ENCODE measurements at regions not wholly inside any gene's neighbourhood (a gene's known extent, or its start where the extent isn't known, plus 50 kb on each side); places are given as distances from the start of the nearest gene placed in this dataset.

DNA sequence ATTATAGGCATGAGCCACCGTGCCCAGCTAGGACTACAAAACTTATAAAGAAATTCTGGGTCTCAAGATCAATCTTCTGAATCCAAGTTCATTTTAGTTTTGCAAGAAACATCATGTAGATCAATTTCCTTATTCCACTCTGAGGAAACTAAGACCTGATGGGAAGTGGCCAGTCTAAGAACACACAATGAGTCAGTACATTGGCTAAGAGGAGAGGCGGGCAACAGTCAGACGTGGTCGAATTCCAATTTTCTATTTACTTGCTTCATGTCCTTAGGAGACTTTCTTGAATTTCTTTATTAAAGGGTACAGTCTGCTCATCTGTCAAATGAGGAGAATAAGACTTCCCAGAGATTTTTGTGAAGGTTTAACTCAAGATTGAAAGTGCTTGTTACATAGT, 432.1 kb upstream of the BRINP1 start:
- Histone ChIP-seq H3K36me3 (replicated peaks) (no peaks in the 10 kb centered on the region), H3K27ac (no peak overlapping the region), H3K27me3 (replicated peaks) (no peaks in the 10 kb centered on the region), H3K4me3 (ENCODE audit: low read depth, low read length) (no peak overlapping the region)
- in situ Hi-C loops (cut with HindIII; ENCODE audit: low pct_ligation_motif_present, low sequenced_read_pairs): no loop called here
- no peak for TF ChIP-seq CTCF (IDR thresholded peaks at IDR 0.05; ENCODE audit: low read depth, low read length, missing control alignments)
- DNase-seq: no peak

DNA sequence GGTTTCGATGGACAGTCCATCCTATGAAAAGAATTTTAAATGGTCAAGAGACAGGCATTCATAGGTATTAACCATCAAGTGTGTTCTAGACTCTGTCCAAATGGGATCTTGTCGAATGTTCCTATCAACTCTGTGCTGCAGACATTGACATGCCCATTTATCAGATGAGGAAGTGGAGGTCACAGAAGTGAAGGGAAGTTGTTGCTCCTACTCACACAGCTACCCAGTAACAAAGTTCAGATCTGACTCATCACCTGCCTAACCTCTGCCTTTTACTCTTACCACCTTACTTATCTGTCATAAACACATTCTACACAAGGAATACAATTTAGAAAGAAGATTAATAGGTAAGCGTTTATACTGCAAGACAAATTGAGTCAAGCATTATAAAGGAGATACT, 426.2 kb upstream of the BRINP1 start:
- in situ Hi-C loops (cut with HindIII; ENCODE audit: low pct_ligation_motif_present, low sequenced_read_pairs): no loop called here
- H3K27me3 ChIP-seq (replicated peaks): no peaks in the 10 kb centered on the region
- H3K4me3 ChIP-seq (ENCODE audit: low read depth, low read length): no peak overlapping the region
- TF ChIP-seq CTCF (IDR thresholded peaks at IDR 0.05; ENCODE audit: low read depth, low read length, missing control alignments): no peak
- H3K27ac ChIP-seq: no peak overlapping the region
- no peak for DNase-seq
- no peaks in the 10 kb centered on the region for H3K36me3 ChIP-seq (replicated peaks)

DNA sequence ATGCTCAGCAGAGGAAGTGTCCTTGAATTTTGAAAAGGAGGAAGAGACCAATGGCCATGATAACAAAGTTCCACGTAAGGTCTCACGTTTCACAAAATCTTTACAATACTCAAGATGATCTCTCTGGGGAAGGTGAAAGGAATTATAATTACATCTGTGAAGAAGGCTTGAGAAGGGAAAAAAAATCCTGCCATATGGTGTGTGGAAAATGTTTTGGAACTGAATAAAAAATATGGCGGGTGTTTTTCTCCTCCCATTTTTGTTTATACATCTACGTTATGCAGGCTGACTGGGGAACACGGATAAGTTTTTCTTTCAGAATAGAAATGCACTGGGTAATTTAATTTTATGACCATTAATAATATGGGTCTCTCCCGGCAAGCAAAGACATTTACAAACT, 425.6 kb upstream of the BRINP1 start:
- no peak for TF ChIP-seq CTCF (IDR thresholded peaks at IDR 0.05; ENCODE audit: low read depth, low read length, missing control alignments)
- no peaks in the 10 kb centered on the region for H3K36me3 ChIP-seq (replicated peaks)
- in situ Hi-C loops (cut with HindIII; ENCODE audit: low pct_ligation_motif_present, low sequenced_read_pairs): no loop called here
- H3K27ac ChIP-seq: no peak overlapping the region
- H3K4me3 ChIP-seq (ENCODE audit: low read depth, low read length): no peak overlapping the region
- H3K27me3 ChIP-seq (replicated peaks): no peaks in the 10 kb centered on the region
- DNase-seq: no peak

DNA sequence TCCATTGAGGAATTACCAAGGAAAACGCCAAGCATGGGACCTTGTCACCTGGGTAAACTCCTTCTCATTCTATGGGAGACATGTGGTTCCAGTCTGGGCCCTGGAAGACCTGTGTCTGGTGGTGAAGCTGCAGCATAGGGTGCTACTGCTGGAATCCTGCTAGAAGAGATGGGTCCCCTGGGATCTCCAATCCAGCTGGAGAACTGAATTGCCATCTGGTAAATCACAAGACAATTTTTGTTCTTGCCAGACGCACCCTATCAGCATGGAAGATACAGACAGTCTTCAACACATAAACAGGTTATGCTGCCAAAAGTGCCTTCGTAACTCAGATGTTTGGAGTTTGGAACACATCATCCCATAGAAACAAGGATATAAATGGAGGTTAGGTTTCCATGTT, 424.0 kb upstream of the BRINP1 start:
- no peak overlapping the region for H3K27ac ChIP-seq
- H3K36me3 ChIP-seq (replicated peaks): no peaks in the 10 kb centered on the region
- in situ Hi-C loops (cut with HindIII; ENCODE audit: low pct_ligation_motif_present, low sequenced_read_pairs): no loop called here
- DNase-seq: no peak
- no peaks in the 10 kb centered on the region for H3K27me3 ChIP-seq (replicated peaks)
- no peak for TF ChIP-seq CTCF (IDR thresholded peaks at IDR 0.05; ENCODE audit: low read depth, low read length, missing control alignments)
- no peak overlapping the region for H3K4me3 ChIP-seq (ENCODE audit: low read depth, low read length)

DNA sequence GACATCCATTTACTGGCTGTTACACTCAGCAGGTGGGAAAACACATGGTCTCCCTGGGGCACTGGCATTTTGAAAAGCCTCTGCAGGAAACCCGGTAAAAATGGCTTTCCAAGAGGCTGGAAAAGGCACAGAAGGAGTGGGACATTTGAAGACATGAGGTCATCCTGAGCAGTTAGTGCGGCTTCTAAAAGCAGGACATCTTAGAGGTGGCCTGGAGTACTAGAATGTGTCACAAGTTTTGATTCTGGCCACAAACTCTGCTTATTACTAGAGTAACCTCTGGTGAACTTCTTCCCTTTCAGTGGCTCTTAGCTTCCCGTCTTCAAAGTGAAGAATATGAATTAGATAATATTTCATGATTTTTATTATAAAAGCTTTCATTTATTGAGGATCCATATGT, 423.0 kb upstream of the BRINP1 start:
- in situ Hi-C loops (cut with HindIII; ENCODE audit: low pct_ligation_motif_present, low sequenced_read_pairs): no loop called here
- TF ChIP-seq CTCF (IDR thresholded peaks at IDR 0.05; ENCODE audit: low read depth, low read length, missing control alignments): no peak
- Histone ChIP-seq H3K27me3 (replicated peaks) (no peaks in the 10 kb centered on the region), H3K4me3 (ENCODE audit: low read depth, low read length) (no peak overlapping the region), H3K27ac (no peak overlapping the region), H3K36me3 (replicated peaks) (no peaks in the 10 kb centered on the region)
- no peak for DNase-seq

DNA sequence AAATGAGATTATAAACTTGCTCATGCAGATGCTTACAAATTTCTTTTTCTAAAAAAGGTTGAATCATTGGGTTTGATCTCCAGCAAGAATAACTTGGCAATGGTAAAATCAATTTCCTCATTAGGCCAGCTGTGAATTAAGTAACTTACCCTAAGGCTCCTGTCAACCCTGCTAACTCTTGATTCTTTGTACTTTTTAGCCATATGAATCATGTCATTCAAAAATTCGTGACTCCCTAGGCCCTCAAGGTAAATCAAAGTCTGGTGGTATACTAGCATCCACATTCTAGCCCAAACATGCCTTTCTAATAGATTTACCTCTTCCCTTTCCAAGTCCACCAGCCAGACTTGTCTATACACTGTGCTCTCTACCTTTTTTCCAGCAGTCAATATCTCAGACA, 420.8 kb upstream of the BRINP1 start:
- in situ Hi-C loops (cut with HindIII; ENCODE audit: low pct_ligation_motif_present, low sequenced_read_pairs): no loop called here
- TF ChIP-seq CTCF (IDR thresholded peaks at IDR 0.05; ENCODE audit: low read depth, low read length, missing control alignments): no peak

More for the DNA sequence above, 420.8 kb upstream of the BRINP1 start:
- DNase-seq: no peak
- H3K27ac ChIP-seq: no peak overlapping the region
- H3K36me3 ChIP-seq (replicated peaks): no peaks in the 10 kb centered on the region
- H3K27me3 ChIP-seq (replicated peaks): no peaks in the 10 kb centered on the region
- no peak overlapping the region for H3K4me3 ChIP-seq (ENCODE audit: low read depth, low read length)

Data from brain microvascular endothelial cell (primary cell).